Parathyroid adenoma (tissue), 2 donors: ENCODE measurements at regions not wholly inside any gene's neighbourhood (a gene's known extent, or its start where the extent isn't known, plus 50 kb on each side); places are given as distances from the start of the nearest gene placed in this dataset.
"Not testable (repeated sequence)": the region's sequence is repeated elsewhere in the genome, so short reads cannot be mapped to it uniquely, and the experiment has no call there.

ENCODE experiments used
- H2AFZ ChIP-seq: fragments of 300-600 bp; sonication (generic); one replicate; pipeline ENCODE4 v1.7.0; 2017; ENCODE audit warnings: antibody characterized with exemption, mild to moderate bottlenecking
- H3K27ac ChIP-seq: fragments of 300-600 bp; sonication (generic); one replicate; pipeline ENCODE4 v1.7.0; 2017
- H3K27me3 ChIP-seq: fragments of 300-600 bp; sonication (generic); one replicate; pipeline ENCODE4 v1.7.0; 2017; ENCODE audit warnings: low read length; ENCODE audit not compliant: control insufficient read depth, insufficient read depth
- H3K36me3 ChIP-seq: fragments of 300-600 bp; sonication (generic); one replicate; pipeline ENCODE4 v1.7.0; 2017; ENCODE audit warnings: low read length; ENCODE audit not compliant: control insufficient read depth, insufficient read depth
- H3K4me1 ChIP-seq: fragments of 300-600 bp; sonication (generic); one replicate; pipeline ENCODE4 v1.7.0; 2017; ENCODE audit warnings: control low read depth
- H3K4me2 ChIP-seq: fragments of 300-600 bp; sonication (generic); one replicate; pipeline ENCODE4 v1.7.0; 2017; ENCODE audit warnings: low read length
- H3K4me3 ChIP-seq: fragments of 300-600 bp; sonication (generic); one replicate; pipeline ENCODE4 v1.7.0; 2017; ENCODE audit warnings: low read depth, low read length
- H3K79me2 ChIP-seq: fragments of 300-600 bp; sonication (generic); one replicate; pipeline ENCODE4 v1.7.0; 2017; ENCODE audit warnings: control low read depth
- H3K9ac ChIP-seq: fragments of 300-600 bp; sonication (generic); one replicate; pipeline ENCODE4 v1.7.0; 2017; ENCODE audit warnings: mild to moderate bottlenecking
- H3K9me3 ChIP-seq: fragments of 300-600 bp; sonication (generic); one replicate; pipeline ENCODE4 v1.7.0; 2017; ENCODE audit warnings: low read length; ENCODE audit not compliant: control insufficient read depth
- TF ChIP-seq, protein P1 (sequence below): fragments of 300-600 bp; sonication (generic); IDR thresholded peaks from one replicate; pipeline ENCODE4 v1.7.0; 2017; ENCODE audit warnings: antibody characterized with exemption, mild to moderate bottlenecking
- donor health status: primary hyperparathyroidism.

DNA sequence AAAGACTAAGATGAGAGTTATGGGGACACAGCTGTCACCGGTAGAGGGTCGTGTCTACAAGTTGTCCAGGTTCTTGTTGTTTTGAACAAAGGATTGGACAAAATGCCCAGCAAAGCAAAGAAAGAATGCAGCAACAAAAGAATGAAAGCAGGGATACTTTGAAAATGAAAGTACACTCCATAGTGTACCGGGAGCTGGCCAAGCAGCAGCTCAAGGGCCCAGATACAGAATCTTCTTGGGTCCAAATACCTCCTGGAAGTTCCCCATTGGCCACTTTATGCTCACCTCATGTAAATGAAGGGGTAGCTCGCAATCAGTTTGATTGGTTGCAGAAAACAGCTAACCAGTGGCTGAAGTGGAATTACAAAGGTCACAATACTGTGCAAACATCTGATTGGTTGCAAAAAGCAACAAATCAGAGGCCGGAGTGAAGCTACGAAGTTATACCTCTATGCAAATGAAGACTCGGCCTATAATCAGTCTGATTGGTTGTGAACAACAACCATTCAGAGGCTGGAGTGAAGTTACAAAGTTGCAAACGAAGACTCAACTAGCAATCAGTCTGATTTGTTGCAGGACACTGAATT is 474.9 kb upstream of the TMEFF2 start:
- no peak overlapping the region for H3K9ac ChIP-seq
- no peaks in the 10 kb centered on the region for H3K4me1 ChIP-seq
- no peak overlapping the region for H3K4me3 ChIP-seq
- no peaks in the 10 kb centered on the region for H3K79me2 ChIP-seq
- no peak overlapping the region for H3K4me2 ChIP-seq
- no peaks in the 10 kb centered on the region for H3K36me3 ChIP-seq
- TF ChIP-seq, protein P1, sequence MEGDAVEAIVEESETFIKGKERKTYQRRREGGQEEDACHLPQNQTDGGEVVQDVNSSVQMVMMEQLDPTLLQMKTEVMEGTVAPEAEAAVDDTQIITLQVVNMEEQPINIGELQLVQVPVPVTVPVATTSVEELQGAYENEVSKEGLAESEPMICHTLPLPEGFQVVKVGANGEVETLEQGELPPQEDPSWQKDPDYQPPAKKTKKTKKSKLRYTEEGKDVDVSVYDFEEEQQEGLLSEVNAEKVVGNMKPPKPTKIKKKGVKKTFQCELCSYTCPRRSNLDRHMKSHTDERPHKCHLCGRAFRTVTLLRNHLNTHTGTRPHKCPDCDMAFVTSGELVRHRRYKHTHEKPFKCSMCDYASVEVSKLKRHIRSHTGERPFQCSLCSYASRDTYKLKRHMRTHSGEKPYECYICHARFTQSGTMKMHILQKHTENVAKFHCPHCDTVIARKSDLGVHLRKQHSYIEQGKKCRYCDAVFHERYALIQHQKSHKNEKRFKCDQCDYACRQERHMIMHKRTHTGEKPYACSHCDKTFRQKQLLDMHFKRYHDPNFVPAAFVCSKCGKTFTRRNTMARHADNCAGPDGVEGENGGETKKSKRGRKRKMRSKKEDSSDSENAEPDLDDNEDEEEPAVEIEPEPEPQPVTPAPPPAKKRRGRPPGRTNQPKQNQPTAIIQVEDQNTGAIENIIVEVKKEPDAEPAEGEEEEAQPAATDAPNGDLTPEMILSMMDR: no peak
- H2AFZ ChIP-seq: no peak overlapping the region
- H3K27ac ChIP-seq: no peak overlapping the region
- no peaks in the 10 kb centered on the region for H3K27me3 ChIP-seq
- H3K9me3 ChIP-seq: no peaks in the 10 kb centered on the region

DNA sequence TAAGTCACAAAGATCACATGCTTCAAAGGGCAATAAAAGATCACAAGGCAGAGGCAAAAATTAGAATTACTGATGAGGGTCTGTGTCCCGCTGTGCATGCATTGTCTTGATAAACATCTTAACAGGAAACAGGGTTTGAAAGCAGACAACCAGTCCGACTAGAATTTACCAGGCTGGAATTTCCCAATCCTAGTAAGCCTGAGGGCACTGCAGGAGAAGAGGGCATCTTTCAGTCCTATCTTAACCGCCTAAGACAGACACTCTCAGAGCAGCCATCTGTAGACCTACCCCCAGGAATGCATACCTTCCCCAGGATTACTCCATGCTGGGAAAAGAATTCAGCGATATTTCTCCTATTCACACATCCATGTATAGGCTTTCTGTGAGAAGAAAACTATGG is 465.8 kb upstream of the TMEFF2 start:
- H3K4me1 ChIP-seq: not testable (repeated sequence)

DNA sequence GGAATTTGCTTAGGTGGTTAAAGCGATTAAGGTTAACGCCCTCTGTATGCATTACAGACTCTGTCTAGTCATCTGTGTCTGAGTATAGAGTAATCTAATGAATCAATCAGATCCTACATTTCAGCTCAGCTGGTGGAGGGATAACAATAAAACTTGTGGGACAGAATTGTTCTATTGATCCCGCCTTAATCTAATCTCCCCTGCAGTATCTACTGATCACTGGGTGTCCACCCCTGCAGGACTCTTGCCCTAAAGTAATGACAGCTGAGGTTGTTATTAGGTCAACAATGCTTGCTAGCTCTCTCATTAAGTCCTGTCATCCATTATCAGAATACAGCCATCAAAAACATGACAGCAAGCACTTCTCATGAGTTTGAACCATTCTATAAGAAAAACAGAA is 462.6 kb upstream of the TMEFF2 start:
- Histone ChIP-seq H3K9me3 (no peaks in the 10 kb centered on the region), H3K27ac (no peak overlapping the region), H3K4me1 (no peaks in the 10 kb centered on the region), H3K36me3 (no peaks in the 10 kb centered on the region), H2AFZ (no peak overlapping the region), H3K4me3 (no peak overlapping the region), H3K4me2 (no peak overlapping the region), H3K27me3 (no peaks in the 10 kb centered on the region), H3K79me2 (no peaks in the 10 kb centered on the region), H3K9ac (no peak overlapping the region)
- TF ChIP-seq, protein P1: no peak

More for the DNA sequence above, 465.8 kb upstream of the TMEFF2 start:
- not testable (repeated sequence) for H3K27me3 ChIP-seq, H3K9me3 ChIP-seq, H2AFZ ChIP-seq, H3K27ac ChIP-seq, H3K4me2 ChIP-seq, H3K36me3 ChIP-seq, H3K79me2 ChIP-seq, H3K4me3 ChIP-seq, H3K9ac ChIP-seq

DNA sequence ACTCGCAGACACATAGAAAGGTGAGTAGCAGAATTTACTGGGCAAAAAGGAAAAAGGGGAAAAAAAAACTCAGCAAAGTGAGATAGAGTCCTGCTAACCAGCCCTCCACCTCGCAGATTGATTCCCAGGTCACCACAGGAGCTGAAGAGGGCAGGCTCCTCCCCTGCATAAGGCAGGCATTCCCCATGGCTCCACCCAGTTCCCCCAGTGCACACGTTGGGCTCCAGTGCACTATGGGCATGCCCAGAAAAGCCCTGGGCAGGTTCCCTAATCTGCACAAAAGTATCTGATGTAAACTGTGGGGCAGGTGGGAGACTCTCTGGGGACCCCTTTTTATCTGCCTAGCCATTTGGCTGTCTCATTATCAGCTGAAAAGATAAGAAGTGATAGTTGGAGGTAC is 461.2 kb upstream of the TMEFF2 start:
- H3K9ac ChIP-seq: no peak overlapping the region
- no peaks in the 10 kb centered on the region for H3K36me3 ChIP-seq
- no peaks in the 10 kb centered on the region for H3K79me2 ChIP-seq
- no peak overlapping the region for H3K4me3 ChIP-seq
- H2AFZ ChIP-seq: no peak overlapping the region
- H3K4me2 ChIP-seq: no peak overlapping the region
- H3K27ac ChIP-seq: no peak overlapping the region
- H3K9me3 ChIP-seq: no peaks in the 10 kb centered on the region
- no peaks in the 10 kb centered on the region for H3K4me1 ChIP-seq
- H3K27me3 ChIP-seq: no peaks in the 10 kb centered on the region
- TF ChIP-seq, protein P1: no peak

DNA sequence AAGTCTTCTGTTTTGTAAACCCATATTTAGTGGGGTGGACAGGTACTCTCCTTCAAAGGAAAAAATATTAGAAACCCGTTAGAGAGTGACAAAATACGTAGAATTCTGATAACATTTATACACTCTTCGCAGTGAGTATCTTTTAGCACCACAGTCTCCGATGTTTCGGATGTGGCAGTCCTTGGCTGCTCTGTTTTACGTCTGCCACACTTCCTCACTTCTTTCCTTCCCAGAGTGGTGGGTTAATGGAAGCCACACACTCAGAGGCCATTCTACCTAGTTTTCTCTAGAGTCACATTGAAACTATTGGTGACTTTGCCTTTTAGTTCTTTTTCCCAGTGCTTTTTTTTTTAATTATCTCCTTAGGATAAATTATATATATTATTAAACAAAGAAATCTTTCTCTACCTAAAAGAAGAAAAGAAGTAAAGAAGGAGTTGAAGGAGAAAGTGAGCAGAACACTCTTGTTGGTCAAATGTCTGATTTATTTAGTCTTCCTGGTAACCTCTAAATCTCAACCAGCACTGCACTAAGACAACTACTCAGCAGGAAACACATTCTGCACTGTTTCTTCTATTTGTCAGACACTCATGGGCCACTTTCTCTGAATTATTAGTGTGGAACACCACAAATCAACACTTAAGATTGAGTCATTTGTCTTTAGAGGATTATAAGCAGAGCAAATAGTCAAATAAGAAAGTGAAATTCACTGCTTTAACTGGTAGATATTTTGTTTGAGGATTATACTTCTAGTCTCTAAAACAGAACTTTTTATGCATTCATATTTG is 451.3 kb upstream of the TMEFF2 start:
- Histone ChIP-seq H3K79me2 (no peaks in the 10 kb centered on the region), H3K9me3 (no peaks in the 10 kb centered on the region), H3K27me3 (no peaks in the 10 kb centered on the region), H2AFZ (no peak overlapping the region), H3K36me3 (no peaks in the 10 kb centered on the region), H3K4me1 (no peaks in the 10 kb centered on the region), H3K4me2 (no peak overlapping the region), H3K27ac (no peak overlapping the region), H3K9ac (no peak overlapping the region), H3K4me3 (no peak overlapping the region)
- TF ChIP-seq, protein P1: no peak
